CD4-positive, alpha-beta T cell (primary cell): ENCODE measurements at regions not wholly inside any gene's neighbourhood (a gene's known extent, or its start where the extent isn't known, plus 50 kb on each side); places are given as distances from the start of the nearest gene placed in this dataset.

ENCODE experiments used
- ATAC-seq: fragments of 200-7000 bp; cut with Tn5 transposase; one replicate; pipeline ENCODE4 v1.10.0; 2022; ENCODE audit warnings: mild to moderate bottlenecking; ENCODE audit not compliant: poor library complexity
- CTCF ChIA-PET: fragments of 350-600 bp; sonication (Branson Sonifier 250); formaldehyde crosslinking; loops from one replicate; lab custom pipeline; 2021; ENCODE audit warnings: antibody characterized with exemption, inconsistent platforms; lab: Charles Lee
- POLR2A ChIA-PET: fragments of 350-600 bp; sonication (Branson Sonifier 250); formaldehyde crosslinking; loops from one replicate; lab custom pipeline; 2021; ENCODE audit warnings: antibody characterized with exemption, inconsistent platforms; lab: Charles Lee
- DNase-seq, 14 experiments: peaks; one replicate each; pipeline ENCODE4 v3.0.0-alpha.2; 2013 to 2020; ENCODE audit warnings: mixed read lengths in 2 of 14
- H3K27ac ChIP-seq, 2 donors: one replicate each; pipeline versions ENCODE4 v1.5.1 to v1.7.0; 2013; ENCODE audit warnings: low read length in 2 of 2, low read depth in 1 of 2, mild to moderate bottlenecking in 1 of 2
- H3K27me3 ChIP-seq, 2 experiments: 1 replicate in 1 of 2; 2 replicates in 1 of 2; pipeline versions ENCODE4 v1.6.1 to v1.7.0; 2013; ENCODE audit warnings: low read length in 2 of 2, control low read depth in 1 of 2, mild to moderate bottlenecking in 1 of 2, moderate library complexity in 1 of 2; ENCODE audit not compliant: insufficient read depth in 2 of 2, control insufficient read depth in 1 of 2
- H3K36me3 ChIP-seq: one replicate; pipeline ENCODE4 v1.6.1; 2013; ENCODE audit warnings: low read length, control low read depth; ENCODE audit not compliant: insufficient read depth
- H3K4me1 ChIP-seq: one replicate; pipeline ENCODE4 v1.6.1; 2013; ENCODE audit warnings: low read length, control low read depth; ENCODE audit not compliant: insufficient read depth
- H3K4me3 ChIP-seq: one replicate; pipeline ENCODE4 v1.5.1; 2013; ENCODE audit warnings: mild to moderate bottlenecking, low read length, moderate library complexity
- H3K9me3 ChIP-seq, 2 experiments: 1 replicate in 1 of 2; 2 replicates in 1 of 2; pipeline versions ENCODE4 v1.6.1 to v1.7.0; 2013; ENCODE audit warnings: low read length in 2 of 2, mild to moderate bottlenecking in 2 of 2, control low read depth in 1 of 2, moderate library complexity in 1 of 2; ENCODE audit not compliant: control insufficient read depth in 1 of 2, insufficient read depth in 1 of 2
- H3K27ac Mint-ChIP-seq: one replicate; pipeline ENCODE4 v1.8.0; 2020; ENCODE audit warnings: mixed read lengths
- H3K27me3 Mint-ChIP-seq: one replicate; pipeline ENCODE4 v1.8.0; 2021; ENCODE audit warnings: mixed read lengths
- H3K36me3 Mint-ChIP-seq: one replicate; pipeline ENCODE4 v1.8.0; 2021; ENCODE audit warnings: low read depth, mixed read lengths
- H3K4me1 Mint-ChIP-seq: one replicate; pipeline ENCODE4 v1.8.0; 2021; ENCODE audit warnings: low read depth, mixed read lengths
- H3K4me3 Mint-ChIP-seq: one replicate; pipeline ENCODE4 v1.8.0; 2020; ENCODE audit warnings: mild to moderate bottlenecking, mixed read lengths
- H3K9me3 Mint-ChIP-seq: one replicate; pipeline ENCODE4 v1.8.0; 2020; ENCODE audit warnings: mixed read lengths
- intact Hi-C, 2 experiments: fragments of 100-400 bp; cut with DNase I in 1 of 2; cut with micrococcal nuclease in 1 of 2; formaldehyde crosslinking; loops; one replicate each; pipeline versions ENCODE4 v1.15.1 to v1.9.0; 2023 to 2025; cut with DNase I, micrococcal nuclease
- TF ChIP-seq, protein P1 (sequence below): fragments of 200-600 bp; IDR thresholded peaks from one replicate; pipeline ENCODE4 v1.8.0; 2022; ENCODE audit warnings: antibody characterized with exemption, mild to moderate bottlenecking

DNA sequence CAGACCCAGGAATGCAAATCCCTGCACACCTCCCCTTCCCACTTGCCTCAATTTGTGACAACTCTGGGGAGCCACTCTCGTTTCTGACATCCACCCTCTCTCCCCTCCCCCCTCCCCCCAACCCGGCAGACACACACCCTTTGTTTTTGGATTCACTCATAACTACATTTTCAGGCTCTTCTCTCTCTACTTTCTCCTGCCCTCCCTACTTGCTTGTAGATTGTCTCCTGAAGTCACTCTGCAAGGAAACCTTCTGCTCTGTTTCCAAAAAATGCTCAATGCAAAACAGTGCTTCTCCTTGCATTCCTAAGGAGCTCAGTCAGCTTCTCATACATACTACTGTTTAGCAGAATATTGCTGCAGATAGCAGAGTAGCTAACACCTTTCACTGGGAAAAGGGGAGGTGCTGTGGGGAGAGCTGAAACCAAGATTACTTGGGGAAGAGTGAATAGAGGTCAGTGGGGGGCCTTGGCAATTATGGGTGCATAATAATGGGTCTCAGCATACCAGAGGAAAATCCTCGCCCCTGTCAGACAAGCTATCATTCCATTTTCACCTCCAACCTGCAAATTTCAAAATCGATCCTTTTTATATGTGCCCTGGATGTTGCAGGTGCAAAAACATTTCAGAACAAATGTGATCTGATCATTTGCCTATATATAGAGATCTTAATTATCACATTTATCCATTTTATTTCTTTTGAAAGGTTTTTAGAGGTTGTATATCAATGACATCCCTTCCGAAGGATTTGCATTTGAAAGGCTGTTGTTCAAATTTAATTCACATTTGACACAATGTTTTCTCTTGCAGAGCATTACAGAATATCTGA lies 1860.7 kb upstream of the WWC1 start:
- DNase-seq (no peak), ATAC-seq (no peak)
- Mint-ChIP-seq H3K36me3 (no peaks in the 10 kb centered on the region), H3K27me3 (no peaks in the 10 kb centered on the region), H3K4me1 (no peaks in the 10 kb centered on the region), H3K9me3 (peaks cover 25% of the 10 kb centered on the region), H3K27ac (no peak overlapping the region), H3K4me3 (no peak overlapping the region)
- no peaks in the 10 kb centered on the region for H3K36me3 ChIP-seq
- ChIA-PET CTCF (no interaction called here), POLR2A (no interaction called here)
- H3K9me3 ChIP-seq, result peaks cover 0 to 11% of the 10 kb centered on the region in 2 experiments
- H3K4me1 ChIP-seq, result no peaks in the 10 kb centered on the region
- intact Hi-C loops, result no loop called here
- H3K27me3 ChIP-seq, result no peaks in the 10 kb centered on the region
- no peak overlapping the region for H3K27ac ChIP-seq
- TF ChIP-seq, protein P1, sequence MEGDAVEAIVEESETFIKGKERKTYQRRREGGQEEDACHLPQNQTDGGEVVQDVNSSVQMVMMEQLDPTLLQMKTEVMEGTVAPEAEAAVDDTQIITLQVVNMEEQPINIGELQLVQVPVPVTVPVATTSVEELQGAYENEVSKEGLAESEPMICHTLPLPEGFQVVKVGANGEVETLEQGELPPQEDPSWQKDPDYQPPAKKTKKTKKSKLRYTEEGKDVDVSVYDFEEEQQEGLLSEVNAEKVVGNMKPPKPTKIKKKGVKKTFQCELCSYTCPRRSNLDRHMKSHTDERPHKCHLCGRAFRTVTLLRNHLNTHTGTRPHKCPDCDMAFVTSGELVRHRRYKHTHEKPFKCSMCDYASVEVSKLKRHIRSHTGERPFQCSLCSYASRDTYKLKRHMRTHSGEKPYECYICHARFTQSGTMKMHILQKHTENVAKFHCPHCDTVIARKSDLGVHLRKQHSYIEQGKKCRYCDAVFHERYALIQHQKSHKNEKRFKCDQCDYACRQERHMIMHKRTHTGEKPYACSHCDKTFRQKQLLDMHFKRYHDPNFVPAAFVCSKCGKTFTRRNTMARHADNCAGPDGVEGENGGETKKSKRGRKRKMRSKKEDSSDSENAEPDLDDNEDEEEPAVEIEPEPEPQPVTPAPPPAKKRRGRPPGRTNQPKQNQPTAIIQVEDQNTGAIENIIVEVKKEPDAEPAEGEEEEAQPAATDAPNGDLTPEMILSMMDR, result no peak
- H3K4me3 ChIP-seq, result no peak overlapping the region

DNA sequence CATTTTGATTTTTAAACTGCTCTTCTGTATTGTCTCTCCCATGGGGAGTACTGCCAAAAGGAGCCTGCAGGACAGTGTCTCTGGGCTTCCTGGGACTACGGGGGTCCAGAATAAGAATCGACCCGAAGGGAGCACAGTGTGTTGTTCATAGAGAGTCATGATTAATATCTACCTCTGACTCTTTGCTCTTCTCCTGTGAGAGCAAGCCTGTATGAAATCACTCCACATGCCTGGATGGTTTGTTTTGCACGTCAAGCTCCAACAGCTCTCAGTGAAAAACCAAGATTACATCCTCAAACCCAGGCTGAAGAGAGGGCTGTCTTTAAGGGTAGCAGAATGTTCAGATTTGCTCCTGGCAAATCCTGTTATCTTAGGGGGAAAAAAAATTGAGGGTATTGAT lies 1860.0 kb upstream of the WWC1 start:
- Mint-ChIP-seq H3K4me1 (no peaks in the 10 kb centered on the region), H3K4me3 (no peak overlapping the region), H3K27ac (no peak overlapping the region), H3K27me3 (no peaks in the 10 kb centered on the region), H3K36me3 (no peaks in the 10 kb centered on the region), H3K9me3 (peaks cover 25% of the 10 kb centered on the region)
- ChIA-PET CTCF (no interaction called here), POLR2A (no interaction called here)
- no peaks in the 10 kb centered on the region for H3K4me1 ChIP-seq
- TF ChIP-seq, protein P1, result no peak
- H3K4me3 ChIP-seq, result no peak overlapping the region
- no peak overlapping the region for H3K27ac ChIP-seq
- DNase-seq (no peak), ATAC-seq (no peak)
- H3K36me3 ChIP-seq, result no peaks in the 10 kb centered on the region
- peaks cover 0 to 7% of the 10 kb centered on the region in 2 experiments for H3K9me3 ChIP-seq
- intact Hi-C loops, result no loop called here
- H3K27me3 ChIP-seq, result no peaks in the 10 kb centered on the region

DNA sequence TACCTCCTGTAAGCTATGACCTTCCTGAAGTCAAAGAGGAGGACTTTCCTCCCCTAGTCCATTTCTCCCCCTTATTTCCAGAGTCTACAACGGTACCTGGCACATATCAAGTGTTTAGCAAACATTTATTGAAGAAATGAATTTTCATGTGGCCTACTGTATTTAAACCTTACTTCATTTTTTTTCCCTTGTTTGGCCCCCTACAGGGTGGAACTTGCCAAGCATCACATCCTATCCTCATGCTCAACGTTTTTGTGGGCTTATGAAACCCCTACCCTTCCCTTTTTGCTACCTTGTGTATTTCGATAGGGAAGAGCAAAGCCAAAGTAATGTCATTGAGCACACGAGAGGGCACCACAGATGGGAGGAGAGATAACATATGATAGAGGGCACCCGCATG lies 1857.8 kb upstream of the WWC1 start:
- CTCF ChIA-PET, result no interaction called here
- DNase-seq (no peak), ATAC-seq (no peak)
- Histone ChIP-seq H3K9me3 (peaks cover 0 to 7% of the 10 kb centered on the region in 2 experiments), H3K4me1 (no peaks in the 10 kb centered on the region), H3K27me3 (no peaks in the 10 kb centered on the region), H3K36me3 (no peaks in the 10 kb centered on the region), H3K27ac (no peak overlapping the region), H3K4me3 (no peak overlapping the region)
- TF ChIP-seq, protein P1, result no peak
- no peaks in the 10 kb centered on the region for H3K4me1 Mint-ChIP-seq
- no peaks in the 10 kb centered on the region for H3K27me3 Mint-ChIP-seq
- H3K4me3 Mint-ChIP-seq, result no peak overlapping the region
- H3K27ac Mint-ChIP-seq, result no peak overlapping the region
- no peaks in the 10 kb centered on the region for H3K36me3 Mint-ChIP-seq
- POLR2A ChIA-PET, result no interaction called here
- H3K9me3 Mint-ChIP-seq, result peaks cover 22% of the 10 kb centered on the region
- intact Hi-C loops, result no loop called here
